ENCODE measurements at regions not wholly inside any gene's neighbourhood (a gene's known extent, or its start where the extent isn't known, plus 50 kb on each side); places are given as distances from the start of the nearest gene placed in this dataset.

- H3K4me3 ChIP-seq (replicated peaks; ENCODE audit: low read depth, low read length) = no peak overlapping the region
- DNase-seq (ENCODE audit: low read depth) = peak; percentile 10
- TF ChIP-seq CTCF (IDR thresholded peaks at IDR 0.05; ENCODE audit: low read length, missing control alignments) = no peak
Measured at GRCh38 chr17:45705123-45706009, 78.8 kb upstream of the CRHR1 start.

GRCh38 chr17:45706033-45706432, 78.1 kb upstream of the CRHR1 start:
- H3K4me3 ChIP-seq (replicated peaks; ENCODE audit: low read depth, low read length) = no peak overlapping the region
- DNase-seq (ENCODE audit: low read depth) = no peak
- TF ChIP-seq CTCF (IDR thresholded peaks at IDR 0.05; ENCODE audit: low read length, missing control alignments) = no peak

- no peak for TF ChIP-seq CTCF (IDR thresholded peaks at IDR 0.05; ENCODE audit: low read length, missing control alignments)
- no peak overlapping the region for H3K4me3 ChIP-seq (replicated peaks; ENCODE audit: low read depth, low read length)
- no peak for DNase-seq (ENCODE audit: low read depth)
Measured at GRCh38 chr17:45708707-45709290, 75.3 kb upstream of the CRHR1 start.

- no peak for DNase-seq (ENCODE audit: low read depth)
- no peak overlapping the region for H3K4me3 ChIP-seq (replicated peaks; ENCODE audit: low read depth, low read length)
- TF ChIP-seq CTCF (IDR thresholded peaks at IDR 0.05; ENCODE audit: low read length, missing control alignments) = no peak
Measured at GRCh38 chr17:45709728-45710288, 74.3 kb upstream of the CRHR1 start.

GRCh38 chr17:45715787-45716186, 68.3 kb upstream of the CRHR1 start:
- TF ChIP-seq CTCF (IDR thresholded peaks at IDR 0.05; ENCODE audit: low read length, missing control alignments) = no peak

GRCh38 chr17:45718791-45719190, 65.3 kb upstream of the CRHR1 start:
- DNase-seq (ENCODE audit: low read depth) = no peak
- H3K4me3 ChIP-seq (replicated peaks; ENCODE audit: low read depth, low read length) = no peak overlapping the region
- no peak for TF ChIP-seq CTCF (IDR thresholded peaks at IDR 0.05; ENCODE audit: low read length, missing control alignments)

More at GRCh38 chr17:45715787-45716186, 68.3 kb upstream of the CRHR1 start:
- DNase-seq (ENCODE audit: low read depth) = no peak
- H3K4me3 ChIP-seq (replicated peaks; ENCODE audit: low read depth, low read length) = no peak overlapping the region

All from fibroblast of pulmonary artery (primary cell).